Neural progenitor cell (in vitro differentiated cells): ENCODE measurements at regions not wholly inside any gene's neighbourhood (a gene's known extent, or its start where the extent isn't known, plus 50 kb on each side); places are given as distances from the start of the nearest gene placed in this dataset.

Experiments used
- DNase-seq: peaks from one replicate; pipeline ENCODE4 v3.0.0-alpha.2; 2016; ENCODE audit warnings: low spot score
- H2AFZ ChIP-seq: fragments of 200-600 bp; sonication (generic); replicated peaks from 2 replicates; pipeline ENCODE4 v1.6.1; 2016; ENCODE audit warnings: antibody characterized with exemption
- H3F3A ChIP-seq: fragments of 200-600 bp; sonication (generic); 2 replicates; pipeline ENCODE4 v1.6.1; 2016; ENCODE audit warnings: antibody characterized with exemption, low read depth
- H3K27ac ChIP-seq: fragments of 200-600 bp; sonication (generic); 2 replicates; pipeline ENCODE4 v1.5.1; 2016; ENCODE audit warnings: mild to moderate bottlenecking
- H3K27me3 ChIP-seq: fragments of 200-600 bp; sonication (generic); 2 replicates; pipeline ENCODE4 v1.6.1; 2016; ENCODE audit warnings: mild to moderate bottlenecking, moderate library complexity
- H3K36me3 ChIP-seq: fragments of 200-600 bp; sonication (generic); 2 replicates; pipeline ENCODE4 v1.5.1; 2016
- H3K4me1 ChIP-seq: fragments of 200-600 bp; sonication (generic); 2 replicates; pipeline ENCODE4 v1.6.1; 2016; ENCODE audit warnings: mixed run types
- H3K4me2 ChIP-seq: fragments of 200-600 bp; sonication (generic); 2 replicates; pipeline ENCODE4 v1.6.1; 2016
- H3K4me3 ChIP-seq: fragments of 200-600 bp; sonication (generic); 2 replicates; pipeline ENCODE4 v1.5.1; 2016
- H3K79me2 ChIP-seq: fragments of 200-600 bp; sonication (generic); 2 replicates; pipeline ENCODE4 v1.6.1; 2016; ENCODE audit warnings: low read depth
- H3K9ac ChIP-seq: fragments of 200-600 bp; sonication (generic); 2 replicates; pipeline ENCODE4 v1.6.1; 2016
- H3K9me3 ChIP-seq: fragments of 200-600 bp; sonication (generic); 2 replicates; pipeline ENCODE4 v1.5.1; 2016; ENCODE audit warnings: low read depth
- H4K20me1 ChIP-seq: fragments of 200-600 bp; sonication (generic); 2 replicates; pipeline ENCODE4 v1.6.1; 2016; ENCODE audit warnings: low read depth
- H3K27ac Mint-ChIP-seq: 3 replicates; pipeline ENCODE4 v1.8.0; 2021; ENCODE audit warnings: mixed read lengths
- H3K27me3 Mint-ChIP-seq: 2 replicates; pipeline ENCODE4 v1.8.0; 2022; ENCODE audit warnings: low read depth, mild to moderate bottlenecking, inconsistent platforms, moderate library complexity, mixed read lengths; ENCODE audit not compliant: insufficient read depth
- H3K36me3 Mint-ChIP-seq: 3 replicates; pipeline ENCODE4 v1.8.0; 2021; ENCODE audit warnings: mixed read lengths
- H3K4me1 Mint-ChIP-seq: 3 replicates; pipeline ENCODE4 v1.8.0; 2021; ENCODE audit warnings: mixed read lengths
- H3K4me3 Mint-ChIP-seq: 3 replicates; pipeline ENCODE4 v1.8.0; 2021; ENCODE audit warnings: mild to moderate bottlenecking, moderate library complexity, mixed read lengths
- H3K9me3 Mint-ChIP-seq: 3 replicates; pipeline ENCODE4 v1.8.0; 2020; ENCODE audit warnings: mixed read lengths
- EZH2 ChIP-seq: fragments of 200-600 bp; sonication (generic); IDR thresholded peaks from 2 replicates; pipeline ENCODE4 v1.6.1; 2017; ENCODE audit warnings: antibody characterized with exemption, mild to moderate bottlenecking, moderate library complexity
- EZH2phosphoT487 ChIP-seq: fragments of 200-600 bp; sonication (generic); IDR thresholded peaks from 2 replicates; pipeline ENCODE4 v1.6.1; 2017; ENCODE audit warnings: antibody characterized with exemption
- TF ChIP-seq, protein P1 (sequence below): fragments of 200-600 bp; sonication (generic); IDR thresholded peaks from 2 replicates; pipeline ENCODE4 v1.5.1; 2017; ENCODE audit warnings: antibody characterized with exemption, mild to moderate bottlenecking

DNA sequence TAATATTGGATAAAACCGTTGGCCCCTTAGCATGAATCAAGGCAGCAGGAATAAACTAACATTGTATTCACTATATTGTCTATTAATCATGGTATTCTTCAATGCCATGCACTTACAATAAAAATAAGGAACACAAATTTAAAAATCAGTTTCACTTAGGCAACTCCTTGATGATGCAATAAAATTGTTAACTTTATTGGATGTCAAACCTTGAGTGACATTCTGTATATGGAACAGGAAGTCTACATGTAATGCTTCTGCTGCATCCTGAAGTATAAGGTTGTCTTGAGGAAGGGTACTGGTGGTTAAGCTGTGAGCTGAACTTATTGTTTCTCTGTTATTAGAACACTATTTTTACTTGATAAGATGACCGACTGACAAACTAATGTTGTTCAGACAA, 605.5 kb downstream of the SATB2 start:
- Histone ChIP-seq H3K9ac (no peak overlapping the region), H3K4me1 (no peaks in the 10 kb centered on the region), H3K9me3 (no peaks in the 10 kb centered on the region), H3K27me3 (no peaks in the 10 kb centered on the region), H3K4me3 (no peak overlapping the region), H3K4me2 (no peak overlapping the region), H4K20me1 (no peaks in the 10 kb centered on the region), H3K36me3 (no peaks in the 10 kb centered on the region), H3K27ac (no peak overlapping the region), H3F3A (peaks cover 6% of the 10 kb centered on the region), H2AFZ (no peak overlapping the region), H3K79me2 (no peaks in the 10 kb centered on the region)
- TF ChIP-seq, protein P1, sequence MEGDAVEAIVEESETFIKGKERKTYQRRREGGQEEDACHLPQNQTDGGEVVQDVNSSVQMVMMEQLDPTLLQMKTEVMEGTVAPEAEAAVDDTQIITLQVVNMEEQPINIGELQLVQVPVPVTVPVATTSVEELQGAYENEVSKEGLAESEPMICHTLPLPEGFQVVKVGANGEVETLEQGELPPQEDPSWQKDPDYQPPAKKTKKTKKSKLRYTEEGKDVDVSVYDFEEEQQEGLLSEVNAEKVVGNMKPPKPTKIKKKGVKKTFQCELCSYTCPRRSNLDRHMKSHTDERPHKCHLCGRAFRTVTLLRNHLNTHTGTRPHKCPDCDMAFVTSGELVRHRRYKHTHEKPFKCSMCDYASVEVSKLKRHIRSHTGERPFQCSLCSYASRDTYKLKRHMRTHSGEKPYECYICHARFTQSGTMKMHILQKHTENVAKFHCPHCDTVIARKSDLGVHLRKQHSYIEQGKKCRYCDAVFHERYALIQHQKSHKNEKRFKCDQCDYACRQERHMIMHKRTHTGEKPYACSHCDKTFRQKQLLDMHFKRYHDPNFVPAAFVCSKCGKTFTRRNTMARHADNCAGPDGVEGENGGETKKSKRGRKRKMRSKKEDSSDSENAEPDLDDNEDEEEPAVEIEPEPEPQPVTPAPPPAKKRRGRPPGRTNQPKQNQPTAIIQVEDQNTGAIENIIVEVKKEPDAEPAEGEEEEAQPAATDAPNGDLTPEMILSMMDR, result no peak
- TF ChIP-seq EZH2, result no peak
- no peak for TF ChIP-seq EZH2phosphoT487
- no peaks in the 10 kb centered on the region for H3K4me1 Mint-ChIP-seq
- no peak overlapping the region for H3K4me3 Mint-ChIP-seq
- H3K27ac Mint-ChIP-seq, result no peak overlapping the region
- no peaks in the 10 kb centered on the region for H3K36me3 Mint-ChIP-seq
- H3K9me3 Mint-ChIP-seq, result peaks cover 4% of the 10 kb centered on the region
- no peak for DNase-seq
- no peaks in the 10 kb centered on the region for H3K27me3 Mint-ChIP-seq

DNA sequence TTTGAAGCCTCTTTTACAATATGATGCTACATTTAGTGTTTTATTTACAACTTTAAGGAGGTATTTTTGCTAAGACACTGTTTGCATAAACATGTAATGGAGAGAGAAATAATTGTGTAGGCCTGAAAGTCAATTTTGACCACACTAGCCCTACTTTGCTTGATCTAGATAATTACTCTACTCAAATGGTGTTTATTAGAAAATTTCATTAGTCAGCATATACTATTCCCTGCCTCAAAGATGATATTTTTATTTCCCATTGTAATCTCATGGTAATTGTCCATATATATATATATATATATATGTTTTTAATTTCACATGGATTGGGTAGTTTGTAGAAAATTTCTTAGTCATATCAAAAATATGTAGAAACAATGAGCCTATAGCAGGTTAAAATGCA, 632.2 kb downstream of the SATB2 start:
- Histone ChIP-seq H3F3A (no peaks in the 10 kb centered on the region), H3K4me2 (no peak overlapping the region), H3K79me2 (no peaks in the 10 kb centered on the region), H3K27me3 (no peaks in the 10 kb centered on the region), H2AFZ (no peak overlapping the region), H3K4me3 (no peak overlapping the region), H4K20me1 (no peaks in the 10 kb centered on the region), H3K27ac (no peak overlapping the region), H3K9me3 (no peaks in the 10 kb centered on the region), H3K36me3 (no peaks in the 10 kb centered on the region), H3K4me1 (no peaks in the 10 kb centered on the region), H3K9ac (no peak overlapping the region)
- H3K36me3 Mint-ChIP-seq, result no peaks in the 10 kb centered on the region
- H3K4me1 Mint-ChIP-seq, result no peaks in the 10 kb centered on the region
- DNase-seq, result no peak
- H3K27ac Mint-ChIP-seq, result no peak overlapping the region
- H3K4me3 Mint-ChIP-seq, result no peak overlapping the region
- no peaks in the 10 kb centered on the region for H3K9me3 Mint-ChIP-seq
- peaks cover 3% of the 10 kb centered on the region for H3K27me3 Mint-ChIP-seq
- TF ChIP-seq, protein P1, result no peak
- TF ChIP-seq EZH2phosphoT487 (no peak), EZH2 (no peak)

DNA sequence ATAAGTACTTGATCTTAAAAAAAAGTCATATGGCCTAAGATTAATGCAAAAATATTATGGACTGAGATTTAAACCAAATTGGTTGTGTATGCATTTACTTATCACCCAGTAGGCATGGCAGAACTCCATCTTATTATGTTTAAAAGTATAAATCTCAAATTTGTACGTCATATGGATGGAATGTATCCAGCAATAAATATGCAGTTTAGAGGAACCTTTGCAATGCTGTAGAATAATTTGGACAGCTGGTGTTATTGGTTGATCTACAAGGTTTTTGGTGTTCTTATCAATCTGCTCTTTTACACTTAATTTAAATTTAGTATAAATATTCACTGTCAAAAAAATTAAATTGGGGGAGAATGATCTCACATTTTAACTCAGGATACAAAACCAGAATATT, 640.2 kb downstream of the SATB2 start:
- Mint-ChIP-seq H3K4me1 (no peaks in the 10 kb centered on the region), H3K9me3 (no peaks in the 10 kb centered on the region), H3K36me3 (no peaks in the 10 kb centered on the region), H3K27me3 (peaks cover 3% of the 10 kb centered on the region), H3K27ac (no peak overlapping the region), H3K4me3 (no peak overlapping the region)
- Histone ChIP-seq H4K20me1 (no peaks in the 10 kb centered on the region), H3K27me3 (no peaks in the 10 kb centered on the region), H3F3A (no peaks in the 10 kb centered on the region), H3K4me2 (no peak overlapping the region), H3K79me2 (no peaks in the 10 kb centered on the region), H3K4me3 (no peak overlapping the region), H2AFZ (no peak overlapping the region), H3K9ac (no peak overlapping the region), H3K36me3 (no peaks in the 10 kb centered on the region), H3K27ac (no peak overlapping the region), H3K9me3 (no peaks in the 10 kb centered on the region), H3K4me1 (no peaks in the 10 kb centered on the region)
- TF ChIP-seq, protein P1, result no peak
- TF ChIP-seq EZH2 (no peak), EZH2phosphoT487 (no peak)
- DNase-seq, result no peak

DNA sequence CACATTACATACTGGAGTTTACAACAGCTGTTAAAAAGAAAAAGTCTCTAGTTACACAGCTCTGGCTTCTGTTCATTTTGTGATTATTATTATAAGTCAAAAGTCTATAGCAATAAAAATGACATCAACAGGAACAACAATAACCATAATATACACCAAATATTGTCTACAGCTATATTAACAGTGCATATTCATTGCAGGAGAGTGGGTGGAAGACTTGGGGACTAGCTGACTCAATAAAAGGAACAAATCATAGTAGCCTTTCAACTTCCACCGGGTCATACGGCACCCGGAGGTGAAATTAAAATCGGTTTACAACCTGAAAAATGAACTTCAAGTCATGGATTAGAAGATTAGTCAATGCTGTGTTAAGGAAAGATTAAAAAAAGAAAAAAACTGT, 642.1 kb downstream of the SATB2 start:
- H3K36me3 ChIP-seq, result no peaks in the 10 kb centered on the region
- no peaks in the 10 kb centered on the region for H3K36me3 Mint-ChIP-seq
- no peaks in the 10 kb centered on the region for H3K9me3 ChIP-seq
- no peaks in the 10 kb centered on the region for H3K27me3 Mint-ChIP-seq
- H3K27ac ChIP-seq, result no peak overlapping the region
- TF ChIP-seq EZH2phosphoT487 (no peak), EZH2 (no peak)
- TF ChIP-seq, protein P1, result no peak
- no peaks in the 10 kb centered on the region for H3K9me3 Mint-ChIP-seq
- H3K4me2 ChIP-seq, result no peak overlapping the region
- H3K9ac ChIP-seq, result no peak overlapping the region
- no peaks in the 10 kb centered on the region for H3K27me3 ChIP-seq
- DNase-seq, result no peak
- no peaks in the 10 kb centered on the region for H3K4me1 ChIP-seq
- H2AFZ ChIP-seq, result no peak overlapping the region
- H3K4me3 Mint-ChIP-seq, result no peak overlapping the region
- no peak overlapping the region for H3K4me3 ChIP-seq
- no peaks in the 10 kb centered on the region for H3K4me1 Mint-ChIP-seq
- no peak overlapping the region for H3K27ac Mint-ChIP-seq
- no peaks in the 10 kb centered on the region for H4K20me1 ChIP-seq
- no peaks in the 10 kb centered on the region for H3F3A ChIP-seq
- no peaks in the 10 kb centered on the region for H3K79me2 ChIP-seq
